NCI-H2196 (cell line): ENCODE measurements at regions not wholly inside any gene's neighbourhood (a gene's known extent, or its start where the extent isn't known, plus 50 kb on each side); places are given as distances from the start of the nearest gene placed in this dataset.
"Not testable (repeated sequence)": the region's sequence is repeated elsewhere in the genome, so short reads cannot be mapped to it uniquely, and the experiment has no call there.

ENCODE experiments used
- DNase-seq: peaks from one replicate; lab custom pipeline; 2025; ENCODE audit not compliant: unreplicated experiment; lab: John Stamatoyannopoulos, UW

DNA sequence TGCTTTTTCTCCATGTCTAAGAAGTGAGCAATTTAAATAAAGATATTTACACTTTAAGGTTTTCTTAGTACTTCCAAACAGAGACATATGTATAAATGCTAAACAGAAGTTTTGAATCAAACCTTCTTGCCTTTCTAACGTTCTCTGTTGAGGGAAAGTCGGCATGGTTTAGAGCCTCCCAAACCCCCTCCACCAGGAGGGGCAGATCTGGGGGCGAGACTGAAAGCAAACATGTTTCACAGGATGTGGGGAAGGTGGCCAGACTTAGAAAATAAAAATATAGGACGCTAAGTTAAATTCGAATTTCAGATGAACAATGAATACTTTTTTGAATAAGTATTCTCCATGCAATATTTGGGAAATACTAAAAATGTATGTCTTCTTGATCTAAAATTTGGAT, 208.3 kb upstream of the SHH start:
- DNase-seq = no peak

DNA sequence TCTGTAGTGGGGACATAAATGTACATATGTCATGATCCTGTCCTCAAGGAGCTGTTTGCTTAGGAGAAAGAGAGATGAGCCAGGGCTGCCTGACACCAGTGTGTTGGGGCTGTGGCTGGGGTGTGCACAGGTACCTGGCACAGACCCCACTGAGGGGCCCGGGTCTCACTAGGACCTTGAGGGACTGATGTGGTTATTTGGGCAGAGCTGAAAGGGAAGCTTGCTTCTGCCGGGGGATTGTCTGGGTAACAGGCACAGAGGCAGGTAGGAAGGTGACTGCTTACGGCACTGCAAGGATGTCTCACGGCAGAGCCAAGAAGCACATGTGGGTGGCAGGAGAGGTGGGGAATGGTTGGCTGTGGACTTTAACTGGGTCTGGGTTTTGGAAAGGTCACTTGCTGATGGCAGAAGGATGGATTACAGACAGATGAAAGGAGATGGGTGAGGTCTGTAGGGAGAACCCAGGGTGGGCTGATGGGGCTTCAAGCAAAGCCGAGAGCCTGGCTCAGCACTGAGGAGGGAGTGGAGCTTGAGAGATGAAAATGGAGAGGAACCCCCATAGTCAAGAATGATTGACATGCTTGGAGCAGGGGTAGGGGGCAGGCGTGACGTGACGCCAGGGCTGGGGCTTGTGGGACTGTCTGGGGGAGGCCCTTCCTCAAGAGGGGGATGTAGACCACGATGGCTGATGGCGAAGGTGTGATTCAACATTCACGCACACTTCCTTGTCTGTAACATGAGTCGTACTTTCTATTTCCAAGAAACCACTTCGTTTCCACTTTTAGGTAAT, 207.7 kb upstream of the SHH start:
- no peak for DNase-seq

DNA sequence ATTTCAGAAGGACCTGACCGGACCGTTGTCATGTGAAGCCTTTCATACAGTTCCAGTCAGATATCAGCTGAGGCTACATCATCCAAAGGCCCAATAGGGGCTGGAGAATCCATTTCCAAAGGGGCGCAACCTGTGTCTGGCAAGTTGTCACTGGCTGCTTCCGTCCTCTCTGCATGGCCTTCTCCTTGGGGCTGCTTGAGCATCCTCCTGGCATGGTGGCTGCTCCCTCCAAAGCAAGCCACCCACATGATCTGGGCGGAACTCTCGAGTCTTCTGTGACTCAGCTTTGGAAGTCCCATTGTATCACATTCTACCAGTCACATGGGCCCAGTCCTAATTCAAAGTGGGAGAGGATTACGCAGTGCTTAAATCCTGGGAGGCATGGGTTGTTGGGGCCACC, 207.0 kb upstream of the SHH start:
- DNase-seq = no peak

DNA sequence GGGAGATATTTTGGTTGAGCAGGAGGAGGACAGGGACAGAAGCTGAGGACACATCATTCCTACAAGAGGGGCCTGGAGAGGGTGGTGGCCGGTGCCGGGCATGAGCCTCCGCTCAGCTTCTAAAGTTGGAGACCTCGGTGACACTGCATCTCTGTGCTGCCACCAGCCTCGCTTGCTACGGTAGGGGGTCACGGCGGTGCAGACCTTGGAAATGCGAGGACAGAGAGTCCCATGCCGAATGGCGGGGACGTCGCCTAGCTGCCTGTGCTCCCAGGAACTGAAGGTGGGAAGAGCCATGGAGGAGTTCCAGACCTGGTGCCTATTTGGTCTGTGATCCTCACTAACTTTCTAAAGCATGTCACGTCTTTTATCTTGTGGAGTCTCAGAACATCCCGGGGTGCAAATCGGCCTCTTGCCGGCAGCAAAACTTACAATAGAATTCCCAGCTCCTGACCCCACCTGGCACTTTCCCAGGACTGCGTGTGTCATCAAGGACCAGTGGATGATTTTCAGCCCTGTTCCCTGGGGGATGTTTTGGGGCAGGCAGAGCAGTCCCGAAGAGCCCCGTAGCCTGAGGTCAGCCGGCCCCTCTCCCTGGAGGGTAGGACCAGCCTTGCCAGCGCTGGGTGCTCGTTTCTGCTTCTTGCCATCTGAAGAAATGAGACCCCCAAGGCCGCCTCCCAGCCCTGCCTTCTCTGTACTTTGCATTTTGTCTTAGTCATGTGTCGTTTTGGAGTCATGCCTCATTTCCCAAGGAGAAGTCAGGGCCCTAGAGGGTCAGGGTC, 205.8 kb upstream of the SHH start:
- DNase-seq = no peak

DNA sequence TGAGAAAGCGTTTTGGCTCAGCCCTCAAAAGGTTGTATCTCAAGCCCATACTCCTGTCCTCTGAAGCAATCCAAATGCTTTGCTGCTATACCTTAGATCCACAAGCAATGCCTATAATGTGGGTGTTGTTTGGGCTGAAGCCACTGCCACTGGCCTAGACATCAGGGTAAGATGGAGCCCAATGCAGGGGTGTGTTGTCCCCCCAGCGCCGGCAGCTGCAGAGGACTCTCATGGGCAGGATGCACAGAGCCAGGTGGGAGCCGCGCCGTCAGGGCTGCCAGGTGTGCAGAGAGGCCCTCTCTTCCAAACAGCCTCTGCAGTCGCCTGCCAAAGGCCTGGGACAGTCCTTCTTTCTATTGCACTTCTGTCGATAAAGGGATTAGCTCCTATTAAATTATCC, 205.2 kb upstream of the SHH start:
- DNase-seq = no peak

DNA sequence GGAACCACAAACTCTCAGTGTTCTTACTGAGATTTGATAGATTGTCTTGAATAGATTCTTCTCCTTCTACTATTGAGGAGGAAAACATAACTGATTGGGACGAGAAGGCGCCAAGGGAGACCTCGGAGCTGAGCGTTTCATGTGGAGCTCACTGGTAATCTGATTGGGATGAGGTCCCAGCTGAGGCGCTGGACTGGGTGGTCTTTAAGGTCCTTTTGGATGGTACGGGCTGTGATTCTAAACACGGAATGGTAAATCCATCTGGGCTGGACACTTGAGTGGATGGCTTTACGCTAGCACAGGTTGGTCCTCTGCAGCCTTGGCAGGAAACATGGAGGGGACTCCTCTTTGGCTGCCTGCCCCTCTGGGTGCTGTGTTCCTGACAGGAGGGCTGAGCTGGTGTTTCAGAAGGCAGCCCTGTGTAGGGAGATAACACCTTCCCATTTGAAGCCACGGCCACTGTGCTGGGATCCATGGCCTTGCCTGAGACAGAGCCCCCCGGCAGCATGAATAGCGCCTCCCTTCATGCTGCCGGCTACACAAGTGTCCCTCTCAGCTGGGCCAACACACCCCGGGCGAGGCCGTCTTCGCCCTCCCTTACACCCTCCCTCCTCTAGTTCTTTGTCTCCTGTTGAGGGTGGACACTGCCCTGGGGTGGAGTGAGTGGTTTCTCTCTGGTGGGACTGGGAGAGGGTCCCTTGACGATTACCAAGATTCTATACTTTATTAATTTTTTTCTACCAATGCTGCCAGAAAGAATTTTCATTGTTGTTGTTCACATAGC, 203.2 kb upstream of the SHH start:
- no peak for DNase-seq

DNA sequence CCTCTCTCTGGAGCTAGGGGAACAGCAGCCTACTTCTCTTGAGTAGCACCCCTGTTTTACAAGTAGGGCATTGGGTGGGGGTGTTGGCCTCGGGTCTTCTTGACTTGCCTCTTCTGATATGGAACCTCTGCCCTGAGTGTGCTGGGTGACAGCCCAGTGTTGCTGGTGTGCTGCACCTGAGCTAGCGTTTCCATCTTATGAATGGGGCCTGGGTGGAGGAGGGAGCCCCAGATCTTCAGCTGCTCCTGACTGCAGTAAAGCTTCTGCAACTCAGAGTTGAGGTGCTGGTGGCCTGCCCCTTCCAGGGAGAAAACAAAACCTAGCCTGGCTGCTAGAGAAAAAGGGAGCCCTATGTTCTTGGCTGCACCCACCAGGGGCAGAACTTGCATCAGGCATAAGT, 202.5 kb upstream of the SHH start:
- DNase-seq = no peak

DNA sequence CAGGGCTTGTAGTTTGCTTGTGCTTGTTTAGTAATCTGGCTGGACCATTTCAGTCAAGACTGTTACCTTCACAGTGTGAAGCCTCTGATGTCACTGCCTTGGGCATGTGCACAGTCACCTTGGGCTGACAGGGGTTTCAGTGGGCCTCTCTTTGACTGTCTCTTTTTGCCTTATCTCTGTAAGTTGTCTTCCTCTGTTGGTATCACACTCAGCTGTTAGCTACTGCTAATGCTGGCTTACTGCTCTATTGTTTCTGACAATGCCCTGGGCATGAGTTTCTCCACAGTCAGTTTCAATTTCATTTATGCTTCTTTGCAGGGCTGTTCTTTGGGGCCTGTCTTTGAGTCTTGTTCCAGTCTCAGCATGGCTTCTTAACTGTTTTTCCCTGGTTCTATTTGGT, 201.9 kb upstream of the SHH start:
- no peak for DNase-seq

DNA sequence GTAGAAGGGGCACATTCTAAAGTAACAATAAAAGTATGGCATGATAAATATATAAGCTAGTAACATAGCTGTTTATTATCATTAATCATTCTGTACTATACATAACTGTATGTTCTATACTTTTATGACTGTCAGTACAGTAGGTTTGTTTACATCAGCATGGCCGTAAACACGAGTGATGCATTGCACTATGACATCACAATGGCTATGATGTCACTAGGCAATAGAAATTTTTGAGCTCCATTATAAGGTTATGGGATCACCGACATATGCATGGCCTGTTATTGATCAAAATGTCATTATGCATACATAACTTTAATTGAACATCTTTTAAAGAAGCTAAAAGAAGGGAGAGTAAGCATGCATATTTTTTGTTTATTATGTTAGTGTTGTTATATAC, 200.1 kb upstream of the SHH start:
- DNase-seq = no peak

DNA sequence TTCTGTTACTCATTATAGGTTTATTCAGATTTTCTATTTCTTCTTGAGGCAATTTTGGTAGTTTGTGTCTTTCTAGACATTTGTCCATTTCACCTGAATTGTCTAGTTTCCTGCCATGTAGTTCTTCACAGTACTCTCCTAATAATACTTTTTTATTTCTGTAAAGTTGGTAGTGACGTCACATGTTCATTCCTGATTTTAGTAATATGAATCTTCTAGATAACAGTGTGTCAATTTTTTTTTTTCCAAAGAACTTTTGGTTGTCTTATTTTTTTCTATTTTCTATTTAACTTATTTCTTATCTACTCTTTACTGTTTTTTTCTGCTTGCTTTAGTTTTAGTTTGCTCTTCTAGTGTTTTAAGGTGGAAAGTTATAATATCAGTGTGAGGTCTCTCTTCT, 197.3 kb upstream of the SHH start:
- DNase-seq = no peak

DNA sequence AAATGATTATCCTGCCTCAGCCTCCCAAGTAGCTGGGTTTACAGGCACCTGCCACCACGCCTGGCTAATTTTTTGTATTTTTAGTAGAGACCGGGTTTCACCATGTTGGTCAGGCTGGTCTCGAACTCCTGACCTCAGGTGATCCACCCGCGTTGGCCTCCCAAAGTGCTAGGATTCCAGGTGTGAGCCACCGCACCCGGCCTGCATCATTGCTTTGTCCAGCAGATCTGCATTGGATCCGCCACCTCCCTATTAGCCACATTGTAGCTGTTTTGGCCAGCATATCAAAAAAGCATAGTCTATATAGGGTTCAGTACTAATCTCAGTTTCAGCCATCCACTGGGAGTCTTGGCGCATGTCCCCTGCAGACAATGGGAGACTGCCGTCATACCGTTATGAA, 194.6 kb upstream of the SHH start:
- not testable (repeated sequence) for DNase-seq

DNA sequence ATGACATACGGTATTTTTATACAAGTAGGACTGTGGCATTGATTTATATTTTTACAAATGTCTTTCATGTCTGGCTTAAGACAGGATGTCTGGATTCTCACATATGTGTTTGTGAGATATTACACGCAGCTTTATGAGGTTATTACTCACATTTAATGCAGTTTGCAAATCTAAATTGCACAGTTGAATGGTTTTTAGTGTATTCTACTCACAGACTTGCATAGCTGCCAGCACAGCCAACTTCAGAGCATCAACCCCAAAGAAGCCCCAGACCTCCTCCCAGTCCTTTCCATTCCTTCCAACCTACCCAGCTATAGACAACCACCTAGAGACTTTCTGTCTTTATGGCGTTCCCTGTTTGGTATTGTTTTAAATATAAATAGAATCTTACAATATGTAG, 193.8 kb upstream of the SHH start:
- DNase-seq = no peak

DNA sequence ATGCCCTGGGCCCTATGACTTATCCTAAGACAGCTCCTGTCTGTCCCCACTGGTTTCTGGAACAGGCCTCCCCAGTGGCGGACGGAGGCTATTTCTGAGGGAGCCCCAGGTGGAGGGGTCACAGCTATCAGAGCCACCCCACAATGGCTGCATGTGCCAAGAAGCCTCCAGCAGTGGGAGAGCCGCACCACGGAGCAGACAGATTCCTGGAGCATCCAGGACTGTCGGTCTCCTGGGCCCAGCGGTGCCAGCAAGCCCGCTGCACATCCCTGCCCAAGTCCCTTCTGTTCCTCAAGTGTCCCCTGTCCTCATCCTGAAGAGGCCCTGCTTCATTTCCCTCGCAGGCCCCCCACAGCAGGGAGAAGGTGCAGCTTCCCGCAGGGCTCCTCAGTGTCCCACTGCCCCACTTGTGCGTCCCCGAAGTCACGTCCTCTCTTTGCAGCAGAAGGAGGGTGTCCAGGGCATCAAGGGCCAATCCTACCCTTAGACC, 193.0 kb upstream of the SHH start:
- DNase-seq = no peak

DNA sequence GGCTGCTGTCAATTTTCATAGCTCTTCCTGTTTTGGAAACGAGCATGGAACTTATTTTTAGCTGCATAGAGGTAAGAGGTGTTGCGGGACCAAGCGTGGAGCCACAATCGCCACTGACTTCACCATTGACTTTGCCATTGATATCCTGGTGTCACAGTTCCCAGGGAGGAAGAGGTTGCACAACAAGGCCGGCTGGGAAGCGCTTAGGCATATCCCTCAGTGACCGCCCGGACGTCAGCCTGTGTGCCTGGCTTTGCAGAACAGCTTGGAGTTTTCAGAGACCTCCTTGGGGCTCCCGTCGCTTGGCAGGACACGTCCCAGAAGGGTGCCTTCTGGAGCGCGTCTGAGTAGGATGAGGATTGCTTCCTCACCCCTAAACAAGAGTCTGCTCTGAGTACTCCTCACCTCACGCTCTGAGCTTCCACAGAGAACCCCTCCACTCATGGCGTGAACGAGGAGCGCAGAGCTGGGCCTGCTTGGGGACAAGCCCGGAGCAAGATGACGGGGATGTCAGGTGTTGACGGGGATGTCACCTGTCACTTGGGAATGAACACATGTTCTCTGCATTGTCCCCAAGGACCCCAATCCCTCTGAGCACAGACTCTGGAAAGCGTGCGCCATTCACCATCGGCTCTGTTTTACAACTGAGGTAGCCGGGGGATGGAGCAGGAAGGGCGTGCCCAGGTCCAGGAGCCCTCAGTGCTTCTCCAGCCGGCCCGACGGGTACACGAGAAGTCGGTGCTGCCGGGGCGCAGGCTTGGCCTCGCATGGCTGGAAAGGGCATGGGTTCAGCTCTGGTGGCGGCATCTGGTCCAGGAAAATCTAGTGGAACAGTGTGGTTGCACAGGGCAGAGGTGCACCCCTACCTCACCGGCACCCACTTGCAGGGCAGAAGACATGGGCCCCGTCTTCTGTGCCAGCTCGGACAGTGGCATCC, 192.3 kb upstream of the SHH start:
- no peak for DNase-seq

DNA sequence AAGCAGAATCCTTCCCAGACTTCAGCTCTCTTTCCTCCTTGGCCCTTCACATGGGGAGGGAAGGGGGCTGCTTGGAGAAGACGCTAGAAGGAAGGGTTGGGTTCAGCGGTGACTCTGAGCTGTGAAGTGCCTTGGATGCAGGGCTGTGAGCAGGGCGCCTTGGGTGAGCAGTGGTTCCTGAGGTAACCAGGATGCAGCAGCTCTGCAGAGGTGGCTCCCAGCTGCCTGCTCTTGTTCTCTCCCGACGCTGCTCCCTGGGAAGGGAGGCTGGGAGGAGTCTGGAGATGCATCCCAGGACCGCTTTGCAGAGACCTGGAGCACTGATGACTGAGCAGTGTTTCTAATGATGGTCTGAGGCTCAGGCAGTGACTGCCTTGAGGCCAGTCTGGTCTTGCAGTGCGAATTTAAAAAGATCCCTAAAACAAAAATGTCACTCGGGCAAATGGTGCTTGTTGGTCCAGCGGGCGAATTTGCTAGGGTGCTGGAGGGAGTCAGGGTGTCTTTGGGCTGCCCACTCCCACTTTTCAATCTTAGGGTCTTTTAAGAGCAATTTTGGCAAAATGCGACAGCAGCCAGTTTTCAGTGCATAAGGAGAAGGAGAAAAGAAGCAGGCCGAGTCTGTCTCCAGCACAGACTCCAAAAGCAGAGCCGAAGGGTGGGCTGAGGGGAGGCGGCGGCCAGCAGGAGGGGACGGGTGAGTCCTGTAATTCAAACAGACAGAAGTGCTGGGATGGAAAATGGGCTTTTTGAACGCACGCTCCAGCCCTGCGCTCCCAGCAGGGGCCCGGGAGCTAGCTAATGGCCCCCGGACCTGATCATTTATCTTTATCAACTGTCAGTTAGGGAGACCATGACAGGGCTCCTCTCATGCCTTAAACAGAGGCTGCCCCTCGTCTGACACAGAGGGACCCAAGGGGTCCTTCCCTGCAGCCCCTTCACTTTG, 191.2 kb upstream of the SHH start:
- DNase-seq = no peak

DNA sequence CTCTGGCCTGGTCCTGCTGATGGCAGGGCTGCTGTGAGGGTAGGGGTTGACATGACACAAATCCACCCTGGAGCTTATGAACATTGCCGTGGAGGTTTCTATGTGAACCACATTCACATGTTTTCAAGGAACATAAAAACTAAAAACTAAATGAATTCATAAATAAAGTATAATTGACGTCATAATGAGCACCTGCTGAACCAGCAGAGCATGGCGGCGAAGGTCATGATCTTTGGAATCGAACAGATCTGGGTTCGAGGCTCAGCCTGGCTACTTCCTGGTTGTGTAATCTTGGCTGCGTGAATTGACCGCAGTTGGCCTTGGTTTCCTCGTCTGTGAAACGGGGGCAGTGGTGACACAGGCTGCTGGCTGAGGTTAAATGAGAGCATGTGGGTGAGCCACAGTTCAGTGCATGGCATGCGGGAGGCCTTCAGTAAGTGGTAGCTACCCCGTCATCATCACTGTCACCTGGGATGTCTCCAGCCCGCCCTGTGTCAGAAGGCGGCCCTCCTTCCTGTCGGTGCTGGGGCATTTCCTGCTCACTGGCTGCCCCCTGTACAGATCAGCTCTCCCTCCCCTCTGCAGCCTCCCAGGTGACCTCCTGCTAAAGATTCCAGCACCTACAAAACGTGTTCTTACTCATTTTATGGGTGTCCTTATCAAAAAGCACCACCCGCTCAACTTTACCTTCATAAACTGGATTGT, 190.3 kb upstream of the SHH start:
- DNase-seq = no peak

DNA sequence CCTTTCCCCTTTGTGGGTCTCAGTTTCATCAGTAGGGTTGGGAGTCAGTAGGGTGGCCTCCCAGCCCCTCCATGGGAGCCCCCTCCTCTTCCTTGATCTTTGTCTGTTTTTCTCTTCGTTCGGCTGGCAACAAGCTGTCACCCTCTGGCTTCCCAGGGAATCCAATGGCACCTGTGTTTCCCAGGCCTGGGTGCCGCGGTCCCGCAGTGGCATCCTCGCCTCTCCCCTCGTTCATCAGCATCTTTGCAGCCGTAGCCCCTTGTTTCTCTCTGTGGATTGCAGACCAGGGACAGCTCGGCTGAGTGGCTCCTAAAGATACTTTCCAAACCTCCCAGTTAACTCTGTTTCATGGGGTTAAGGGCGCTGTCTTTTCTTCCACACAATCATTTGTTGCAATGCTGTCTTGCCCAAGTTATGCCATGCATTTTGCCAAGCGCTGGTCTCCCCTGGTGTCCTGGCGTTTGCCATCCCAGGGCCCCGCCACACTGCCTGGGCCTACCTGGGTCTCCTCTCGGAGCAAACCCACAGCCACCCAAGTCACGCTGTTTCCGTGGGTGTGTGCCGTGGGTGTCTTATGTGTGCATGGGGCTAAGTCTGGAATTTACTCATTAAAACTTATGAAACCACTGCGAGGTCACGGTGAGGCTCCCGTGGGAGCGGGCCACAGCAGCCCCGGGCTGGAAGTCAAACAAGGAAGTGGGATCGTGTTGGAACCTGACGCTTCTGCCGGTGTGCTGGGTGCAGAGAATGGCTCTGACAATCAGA, 189.4 kb upstream of the SHH start:
- DNase-seq = no peak
